Skin of body (tissue), 1 donor: ENCODE measurements at regions not wholly inside any gene's neighbourhood (a gene's known extent, or its start where the extent isn't known, plus 50 kb on each side); places are given as distances from the start of the nearest gene placed in this dataset.

Experiments used
- DNase-seq: peaks from one replicate; lab custom pipeline; 2025; lab: John Stamatoyannopoulos, UW

GRCh38 chr2:41659758-41660157 lies 388.1 kb upstream of the PKDCC start:
- DNase-seq: no peak

GRCh38 chr2:41662461-41662860 lies 385.4 kb upstream of the PKDCC start:
- no peak for DNase-seq

- no peak for DNase-seq
Observed at GRCh38 chr2:41663056-41663455, 384.8 kb upstream of the PKDCC start.

DNA sequence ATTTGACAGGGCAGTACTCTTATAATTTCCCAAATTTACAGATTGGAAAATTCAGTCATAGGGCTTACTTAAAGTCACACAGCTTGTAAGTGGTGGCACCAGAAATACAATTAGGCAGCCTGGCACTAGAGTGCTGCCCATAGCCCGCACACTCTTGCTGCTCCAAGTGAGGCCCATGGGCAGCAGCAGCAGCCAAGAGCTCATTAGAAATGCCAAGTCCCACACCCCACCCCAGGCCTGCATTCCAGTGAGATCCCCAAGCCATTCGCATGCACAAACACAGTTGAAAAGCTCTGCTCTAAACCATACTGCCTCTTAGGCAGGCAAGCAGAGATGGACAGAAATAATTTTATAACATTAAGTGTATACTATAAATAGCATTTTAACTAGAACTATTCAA lies 379.3 kb upstream of the PKDCC start:
- DNase-seq: no peak

GRCh38 chr2:41678639-41679038 lies 369.2 kb upstream of the PKDCC start:
- no peak for DNase-seq

- no peak for DNase-seq
Observed at GRCh38 chr2:41686156-41686555, 361.7 kb upstream of the PKDCC start.

GRCh38 chr2:41691561-41691960 lies 356.3 kb upstream of the PKDCC start:
- no peak for DNase-seq

DNA sequence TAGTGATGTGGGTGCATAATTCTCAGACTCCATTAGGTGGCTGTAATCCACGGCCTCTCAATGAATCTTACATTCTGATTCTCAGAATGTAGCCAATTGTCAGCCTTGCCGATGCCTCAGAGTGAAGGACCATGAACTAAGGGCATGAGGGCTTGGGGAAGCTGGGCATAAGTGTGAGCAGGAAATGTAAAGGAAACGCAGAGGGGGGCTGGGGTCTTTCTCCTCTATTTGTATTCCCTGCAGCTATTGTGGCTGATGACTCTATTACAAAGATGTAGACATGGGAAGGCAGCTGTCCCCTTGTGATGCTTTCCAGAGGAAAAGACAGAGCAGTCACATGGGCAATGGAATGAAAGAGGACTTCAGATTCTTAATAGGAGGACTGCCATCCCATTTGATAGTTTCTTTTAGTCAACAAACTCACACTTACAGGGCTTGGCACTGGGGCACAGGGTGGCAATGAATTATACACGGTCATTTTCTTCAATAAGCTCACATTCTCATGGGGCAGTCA lies 353.2 kb upstream of the PKDCC start:
- peak; percentile 19 for DNase-seq

DNA sequence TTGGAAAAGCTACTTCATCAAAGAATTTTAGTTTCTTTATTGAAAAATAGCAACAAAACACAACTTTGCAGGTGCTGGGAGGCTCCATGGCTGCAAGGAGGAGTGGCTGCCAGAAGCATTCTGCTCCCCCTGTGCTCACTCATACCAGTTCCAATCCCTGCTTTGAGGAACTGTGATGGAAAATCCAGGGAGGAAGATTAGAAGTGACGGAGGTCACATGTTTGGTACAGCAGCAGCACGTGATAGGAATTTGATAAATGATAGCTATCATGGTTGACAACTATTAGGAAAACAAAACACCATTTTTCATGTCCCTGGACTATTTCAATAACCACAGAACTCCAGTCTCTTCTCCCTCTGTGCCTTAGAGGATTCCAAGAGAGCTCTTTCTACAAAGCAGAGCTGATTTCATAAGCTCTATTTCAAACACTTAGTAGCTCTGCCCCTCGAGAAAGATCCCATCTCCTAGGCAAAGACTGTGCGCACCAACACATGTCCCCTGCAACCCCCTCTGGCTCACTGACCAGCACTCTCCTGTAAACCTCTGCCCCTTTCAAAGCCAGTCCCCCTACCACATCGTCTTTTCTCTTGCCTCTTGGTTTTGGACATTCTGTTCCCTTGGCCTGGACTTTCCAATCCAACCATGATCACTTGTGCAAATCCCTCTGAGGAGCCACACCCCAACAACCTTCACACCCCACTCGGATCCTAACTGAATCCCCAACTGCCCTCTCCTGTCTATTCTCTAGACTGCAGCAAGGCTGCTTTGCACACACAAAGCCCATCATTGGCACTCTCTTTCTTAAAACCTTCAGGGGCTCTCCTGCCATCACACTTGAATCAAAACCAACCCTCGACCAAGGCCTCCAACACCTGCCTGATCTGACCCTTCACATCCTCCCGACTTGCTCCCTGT lies 352.4 kb upstream of the PKDCC start:
- no peak for DNase-seq

DNA sequence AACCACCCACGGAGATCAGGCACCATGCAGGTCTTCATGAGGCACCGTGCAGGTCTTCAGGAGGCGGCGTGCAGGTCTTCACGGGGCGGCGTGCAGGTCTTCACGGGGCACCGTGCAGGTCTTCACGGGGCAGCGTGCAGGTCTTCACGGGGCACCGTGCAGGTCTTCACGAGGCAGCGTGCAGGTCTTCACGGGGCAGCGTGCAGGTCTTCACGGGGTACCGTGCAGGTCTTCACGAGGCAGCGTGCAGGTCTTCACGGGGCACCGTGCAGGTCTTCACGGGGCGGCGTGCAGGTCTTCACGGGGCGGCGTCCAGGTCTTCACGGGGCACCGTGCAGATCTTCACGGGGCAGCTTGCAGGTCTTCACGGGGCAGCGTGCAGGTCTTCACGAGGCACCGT lies 350.4 kb upstream of the PKDCC start:
- DNase-seq: no peak

DNA sequence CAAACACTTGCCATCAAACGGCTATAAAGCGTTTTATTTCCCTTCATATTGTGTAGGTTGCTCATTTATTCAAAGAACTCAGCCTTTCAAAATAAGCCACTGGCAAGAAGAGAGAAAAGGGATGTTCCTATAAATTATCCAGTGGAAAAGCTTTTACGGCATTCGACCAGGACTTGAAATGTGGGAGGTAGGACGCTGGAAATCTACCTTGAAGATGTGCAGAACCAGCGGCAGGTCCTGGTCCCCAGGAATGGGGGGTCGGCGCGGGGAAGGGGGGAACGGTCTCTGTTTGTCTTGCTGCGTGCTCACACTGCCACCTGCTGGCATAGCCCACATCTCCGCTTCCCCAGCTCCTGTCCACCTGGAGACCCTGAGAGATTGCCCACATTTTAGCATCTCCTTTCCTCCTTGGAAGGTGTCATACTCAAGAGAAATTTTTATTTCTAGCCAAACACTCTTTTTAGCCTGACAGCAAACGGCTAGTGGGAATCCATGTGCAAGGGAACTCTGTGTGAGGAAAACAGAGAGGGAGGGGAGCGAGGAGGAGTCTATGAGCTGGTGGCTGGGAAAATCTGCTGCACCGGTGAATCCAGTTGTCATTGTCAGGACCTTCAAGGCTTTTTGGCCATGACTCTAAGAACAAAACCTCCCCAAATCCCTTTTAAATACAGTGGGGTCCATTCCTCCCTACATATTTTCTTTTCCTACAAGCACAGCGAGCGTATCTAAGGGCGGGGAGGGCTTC lies 349.0 kb upstream of the PKDCC start:
- peak; percentile 28 for DNase-seq

DNA sequence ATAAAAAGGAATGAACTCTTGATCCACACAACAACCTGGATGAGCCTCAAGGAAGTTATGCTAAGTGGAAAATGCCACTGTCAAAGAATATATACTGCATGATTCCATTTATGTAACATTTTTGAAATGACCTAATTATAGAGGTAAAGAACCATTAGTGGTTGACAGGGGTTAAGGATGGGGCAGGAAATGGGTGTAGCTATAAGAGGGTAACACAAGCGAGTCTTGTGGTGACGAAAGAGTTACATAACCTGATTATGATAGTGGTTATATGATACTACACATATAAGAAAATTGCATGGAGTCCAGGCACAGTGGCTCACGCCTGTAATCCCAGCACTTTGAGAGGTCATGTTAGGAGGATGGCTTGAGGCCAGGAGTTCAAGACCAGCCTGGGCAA lies 346.6 kb upstream of the PKDCC start:
- no peak for DNase-seq

GRCh38 chr2:41703123-41703522 lies 344.7 kb upstream of the PKDCC start:
- DNase-seq: no peak

DNA sequence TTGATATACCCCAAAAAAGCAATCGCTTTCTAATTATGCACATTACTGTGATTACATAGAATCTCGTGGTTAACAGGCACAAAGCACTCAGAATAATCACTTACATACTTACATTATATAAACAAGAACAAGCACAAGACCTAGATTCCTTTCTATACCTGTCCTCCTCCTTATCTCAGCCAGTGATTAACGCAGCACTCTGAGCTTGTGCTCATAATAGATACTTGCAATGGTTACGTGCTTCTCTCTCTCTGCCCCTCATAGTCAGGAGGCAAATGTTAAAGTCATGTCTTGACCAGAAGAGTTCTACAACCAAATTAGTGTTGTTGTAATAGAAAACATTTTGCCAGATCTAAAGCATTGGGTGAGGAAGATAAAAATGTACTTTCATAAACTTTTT lies 342.2 kb upstream of the PKDCC start:
- DNase-seq: no peak

- no peak for DNase-seq
Observed at GRCh38 chr2:41706286-41706685, 341.5 kb upstream of the PKDCC start.

GRCh38 chr2:41707790-41708451 lies 339.9 kb upstream of the PKDCC start:
- DNase-seq: no peak

DNA sequence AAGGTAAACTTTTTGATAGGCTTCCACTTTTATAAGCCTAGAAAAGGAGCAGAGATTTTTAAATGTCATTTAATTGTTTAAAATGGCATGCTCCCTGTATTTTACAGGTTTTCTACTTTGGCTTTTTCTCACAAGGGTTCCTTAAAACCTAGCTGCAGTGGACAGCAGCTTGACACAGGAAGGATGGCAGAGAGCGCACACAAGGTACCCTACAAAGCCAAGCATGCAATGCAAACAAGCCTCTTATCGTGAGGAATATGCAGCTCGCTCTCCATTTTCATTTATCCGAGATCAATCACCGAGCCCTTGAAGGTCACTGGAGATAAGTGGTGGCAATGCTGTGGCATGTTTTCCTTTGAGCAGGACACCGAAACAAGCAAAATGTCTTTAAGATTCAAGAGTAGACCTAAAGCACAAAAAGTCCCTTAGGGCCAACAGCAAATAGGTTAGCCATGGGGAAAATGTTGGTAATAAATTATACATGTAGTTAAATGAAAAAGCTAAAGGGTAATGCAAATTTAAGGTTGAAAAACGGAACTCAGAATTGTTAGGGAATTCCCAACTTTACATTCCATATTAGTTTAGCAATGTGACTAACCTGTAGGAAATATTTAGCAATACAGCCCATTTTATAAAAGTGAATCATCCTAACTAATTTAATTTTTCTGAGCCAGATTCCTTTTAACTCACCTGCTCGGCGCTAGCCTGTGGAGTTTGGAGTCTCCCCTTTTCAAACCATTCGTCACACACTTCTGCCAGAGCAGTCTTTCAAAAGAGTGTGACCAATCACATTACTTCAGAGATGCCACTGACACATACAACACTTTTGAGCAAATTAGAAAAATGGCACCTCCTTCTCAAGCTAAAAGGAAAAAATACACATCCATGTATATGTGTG lies 337.9 kb upstream of the PKDCC start:
- DNase-seq: no peak

GRCh38 chr2:41710944-41711343 lies 336.9 kb upstream of the PKDCC start:
- DNase-seq: no peak

DNA sequence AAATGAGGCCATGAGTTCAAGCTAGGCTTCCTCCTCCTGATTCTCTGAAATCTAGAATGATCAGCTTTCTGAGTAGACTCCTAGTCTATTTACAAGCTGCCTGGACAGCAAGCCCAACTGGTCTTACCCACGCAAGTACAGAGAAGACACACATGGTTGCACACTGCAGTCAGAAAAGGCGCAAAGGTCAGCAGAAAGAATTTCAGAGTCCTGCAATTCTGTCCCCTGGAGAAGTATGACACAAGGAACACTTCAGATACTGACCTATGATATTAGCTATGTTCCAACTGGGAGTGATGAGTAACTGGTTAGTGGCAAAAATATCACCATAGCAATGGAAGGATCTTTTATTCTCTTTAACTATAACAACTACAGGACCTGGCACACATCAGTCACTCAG lies 336.1 kb upstream of the PKDCC start:
- no peak for DNase-seq

GRCh38 chr2:41716497-41716896 lies 331.3 kb upstream of the PKDCC start:
- DNase-seq: no peak

GRCh38 chr2:41717839-41718238 lies 330.0 kb upstream of the PKDCC start:
- DNase-seq: no peak
